HepG2 (cell line): ENCODE measurements at regions not wholly inside any gene's neighbourhood (a gene's known extent, or its start where the extent isn't known, plus 50 kb on each side); places are given as distances from the start of the nearest gene placed in this dataset.

Experiments used
- NKX3-1 ChIP-seq: sonication (generic); formaldehyde crosslinking; IDR thresholded peaks from 2 replicates; pipeline ENCODE4 v1.5.0; 2020; ENCODE audit warnings: missing genetic modification reagents
- PAWR ChIP-seq: sonication (generic); formaldehyde crosslinking; IDR thresholded peaks from 2 replicates; pipeline ENCODE4 v1.4.0; 2020; ENCODE audit warnings: missing genetic modification reagents, mild to moderate bottlenecking, borderline replicate concordance
- SMYD3 ChIP-seq: sonication (generic); formaldehyde crosslinking; IDR thresholded peaks from 2 replicates; pipeline ENCODE4 v1.8.1; 2023; ENCODE audit warnings: mild to moderate bottlenecking, missing genetic modification reagents
- TARDBP ChIP-seq: sonication (generic); formaldehyde crosslinking; IDR thresholded peaks from 2 replicates; pipeline ENCODE4 v1.8.0; 2022; ENCODE audit warnings: mild to moderate bottlenecking, missing genetic modification reagents
- TF ChIP-seq, protein P1 (sequence below): sonication (generic); formaldehyde crosslinking; IDR thresholded peaks from 2 replicates; pipeline ENCODE4 v1.9.0; 2021; ENCODE audit warnings: mild to moderate bottlenecking, missing genetic modification reagents
- TF ChIP-seq, protein P2 (sequence below): sonication (generic); formaldehyde crosslinking; IDR thresholded peaks from 2 replicates; pipeline ENCODE4 v1.4.0; 2020; ENCODE audit warnings: missing genetic modification reagents
- TF ChIP-seq, protein P3 (sequence below): sonication (generic); formaldehyde crosslinking; IDR thresholded peaks from 2 replicates; pipeline ENCODE4 v1.9.0; 2021; ENCODE audit warnings: missing genetic modification reagents, borderline replicate concordance
- TF ChIP-seq, protein P4 (sequence below): sonication (generic); formaldehyde crosslinking; IDR thresholded peaks from 2 replicates; pipeline ENCODE4 v1.4.0; 2020; ENCODE audit warnings: missing genetic modification reagents, borderline replicate concordance
- TF ChIP-seq, protein P5 (sequence below): sonication (generic); formaldehyde crosslinking; IDR thresholded peaks from 2 replicates; pipeline ENCODE4 v1.4.0; 2020; ENCODE audit warnings: mild to moderate bottlenecking, missing genetic modification reagents
- TF ChIP-seq, protein P6 (sequence below): sonication (generic); formaldehyde crosslinking; IDR thresholded peaks from 2 replicates; pipeline ENCODE4 v1.4.0; 2020; ENCODE audit warnings: mild to moderate bottlenecking, missing genetic modification reagents

DNA sequence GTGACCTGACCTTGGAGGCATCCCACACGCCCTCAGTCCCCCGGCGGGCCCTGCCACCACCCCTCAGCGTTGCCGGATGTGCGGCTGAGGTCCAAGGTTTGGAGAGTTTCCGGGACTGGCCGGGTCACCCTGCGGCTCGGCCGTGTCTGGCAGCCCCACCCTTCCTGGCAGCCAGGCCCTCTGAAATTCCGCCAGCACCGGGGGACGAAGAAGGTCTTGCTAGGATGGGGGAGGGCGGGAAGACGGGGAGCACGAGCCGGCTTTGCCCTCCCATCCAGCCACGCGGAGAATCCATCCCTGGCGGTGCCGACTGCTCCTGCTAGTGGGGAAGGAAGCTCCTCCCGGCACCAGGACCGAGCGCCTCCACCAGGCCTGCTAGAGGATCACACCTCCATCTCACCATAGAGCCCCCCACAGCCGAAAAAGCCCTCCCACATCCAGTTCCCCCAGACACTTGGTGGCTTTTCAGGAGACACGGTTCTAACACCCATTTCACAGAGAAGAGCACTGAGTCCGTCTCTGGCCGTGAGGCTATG, 81.5 kb downstream of the CPN2 start (continued):
- TF ChIP-seq, protein P1, sequence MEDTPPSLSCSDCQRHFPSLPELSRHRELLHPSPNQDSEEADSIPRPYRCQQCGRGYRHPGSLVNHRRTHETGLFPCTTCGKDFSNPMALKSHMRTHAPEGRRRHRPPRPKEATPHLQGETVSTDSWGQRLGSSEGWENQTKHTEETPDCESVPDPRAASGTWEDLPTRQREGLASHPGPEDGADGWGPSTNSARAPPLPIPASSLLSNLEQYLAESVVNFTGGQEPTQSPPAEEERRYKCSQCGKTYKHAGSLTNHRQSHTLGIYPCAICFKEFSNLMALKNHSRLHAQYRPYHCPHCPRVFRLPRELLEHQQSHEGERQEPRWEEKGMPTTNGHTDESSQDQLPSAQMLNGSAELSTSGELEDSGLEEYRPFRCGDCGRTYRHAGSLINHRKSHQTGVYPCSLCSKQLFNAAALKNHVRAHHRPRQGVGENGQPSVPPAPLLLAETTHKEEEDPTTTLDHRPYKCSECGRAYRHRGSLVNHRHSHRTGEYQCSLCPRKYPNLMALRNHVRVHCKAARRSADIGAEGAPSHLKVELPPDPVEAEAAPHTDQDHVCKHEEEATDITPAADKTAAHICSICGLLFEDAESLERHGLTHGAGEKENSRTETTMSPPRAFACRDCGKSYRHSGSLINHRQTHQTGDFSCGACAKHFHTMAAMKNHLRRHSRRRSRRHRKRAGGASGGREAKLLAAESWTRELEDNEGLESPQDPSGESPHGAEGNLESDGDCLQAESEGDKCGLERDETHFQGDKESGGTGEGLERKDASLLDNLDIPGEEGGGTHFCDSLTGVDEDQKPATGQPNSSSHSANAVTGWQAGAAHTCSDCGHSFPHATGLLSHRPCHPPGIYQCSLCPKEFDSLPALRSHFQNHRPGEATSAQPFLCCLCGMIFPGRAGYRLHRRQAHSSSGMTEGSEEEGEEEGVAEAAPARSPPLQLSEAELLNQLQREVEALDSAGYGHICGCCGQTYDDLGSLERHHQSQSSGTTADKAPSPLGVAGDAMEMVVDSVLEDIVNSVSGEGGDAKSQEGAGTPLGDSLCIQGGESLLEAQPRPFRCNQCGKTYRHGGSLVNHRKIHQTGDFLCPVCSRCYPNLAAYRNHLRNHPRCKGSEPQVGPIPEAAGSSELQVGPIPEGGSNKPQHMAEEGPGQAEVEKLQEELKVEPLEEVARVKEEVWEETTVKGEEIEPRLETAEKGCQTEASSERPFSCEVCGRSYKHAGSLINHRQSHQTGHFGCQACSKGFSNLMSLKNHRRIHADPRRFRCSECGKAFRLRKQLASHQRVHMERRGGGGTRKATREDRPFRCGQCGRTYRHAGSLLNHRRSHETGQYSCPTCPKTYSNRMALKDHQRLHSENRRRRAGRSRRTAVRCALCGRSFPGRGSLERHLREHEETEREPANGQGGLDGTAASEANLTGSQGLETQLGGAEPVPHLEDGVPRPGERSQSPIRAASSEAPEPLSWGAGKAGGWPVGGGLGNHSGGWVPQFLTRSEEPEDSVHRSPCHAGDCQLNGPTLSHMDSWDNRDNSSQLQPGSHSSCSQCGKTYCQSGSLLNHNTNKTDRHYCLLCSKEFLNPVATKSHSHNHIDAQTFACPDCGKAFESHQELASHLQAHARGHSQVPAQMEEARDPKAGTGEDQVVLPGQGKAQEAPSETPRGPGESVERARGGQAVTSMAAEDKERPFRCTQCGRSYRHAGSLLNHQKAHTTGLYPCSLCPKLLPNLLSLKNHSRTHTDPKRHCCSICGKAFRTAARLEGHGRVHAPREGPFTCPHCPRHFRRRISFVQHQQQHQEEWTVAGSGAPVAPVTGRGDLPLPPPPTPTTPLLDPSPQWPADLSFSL (CRISPR knock-in tag) = no peak
- TF ChIP-seq SMYD3 (CRISPR knock-in tag) = no peak
- no peak for TF ChIP-seq PAWR (CRISPR knock-in tag)
- TF ChIP-seq, protein P2, sequence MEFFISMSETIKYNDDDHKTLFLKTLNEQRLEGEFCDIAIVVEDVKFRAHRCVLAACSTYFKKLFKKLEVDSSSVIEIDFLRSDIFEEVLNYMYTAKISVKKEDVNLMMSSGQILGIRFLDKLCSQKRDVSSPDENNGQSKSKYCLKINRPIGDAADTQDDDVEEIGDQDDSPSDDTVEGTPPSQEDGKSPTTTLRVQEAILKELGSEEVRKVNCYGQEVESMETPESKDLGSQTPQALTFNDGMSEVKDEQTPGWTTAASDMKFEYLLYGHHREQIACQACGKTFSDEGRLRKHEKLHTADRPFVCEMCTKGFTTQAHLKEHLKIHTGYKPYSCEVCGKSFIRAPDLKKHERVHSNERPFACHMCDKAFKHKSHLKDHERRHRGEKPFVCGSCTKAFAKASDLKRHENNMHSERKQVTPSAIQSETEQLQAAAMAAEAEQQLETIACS (CRISPR knock-in tag) = no peak
- TF ChIP-seq, protein P3, sequence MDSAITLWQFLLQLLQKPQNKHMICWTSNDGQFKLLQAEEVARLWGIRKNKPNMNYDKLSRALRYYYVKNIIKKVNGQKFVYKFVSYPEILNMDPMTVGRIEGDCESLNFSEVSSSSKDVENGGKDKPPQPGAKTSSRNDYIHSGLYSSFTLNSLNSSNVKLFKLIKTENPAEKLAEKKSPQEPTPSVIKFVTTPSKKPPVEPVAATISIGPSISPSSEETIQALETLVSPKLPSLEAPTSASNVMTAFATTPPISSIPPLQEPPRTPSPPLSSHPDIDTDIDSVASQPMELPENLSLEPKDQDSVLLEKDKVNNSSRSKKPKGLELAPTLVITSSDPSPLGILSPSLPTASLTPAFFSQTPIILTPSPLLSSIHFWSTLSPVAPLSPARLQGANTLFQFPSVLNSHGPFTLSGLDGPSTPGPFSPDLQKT (CRISPR knock-in tag) = no peak
- TF ChIP-seq, protein P4, sequence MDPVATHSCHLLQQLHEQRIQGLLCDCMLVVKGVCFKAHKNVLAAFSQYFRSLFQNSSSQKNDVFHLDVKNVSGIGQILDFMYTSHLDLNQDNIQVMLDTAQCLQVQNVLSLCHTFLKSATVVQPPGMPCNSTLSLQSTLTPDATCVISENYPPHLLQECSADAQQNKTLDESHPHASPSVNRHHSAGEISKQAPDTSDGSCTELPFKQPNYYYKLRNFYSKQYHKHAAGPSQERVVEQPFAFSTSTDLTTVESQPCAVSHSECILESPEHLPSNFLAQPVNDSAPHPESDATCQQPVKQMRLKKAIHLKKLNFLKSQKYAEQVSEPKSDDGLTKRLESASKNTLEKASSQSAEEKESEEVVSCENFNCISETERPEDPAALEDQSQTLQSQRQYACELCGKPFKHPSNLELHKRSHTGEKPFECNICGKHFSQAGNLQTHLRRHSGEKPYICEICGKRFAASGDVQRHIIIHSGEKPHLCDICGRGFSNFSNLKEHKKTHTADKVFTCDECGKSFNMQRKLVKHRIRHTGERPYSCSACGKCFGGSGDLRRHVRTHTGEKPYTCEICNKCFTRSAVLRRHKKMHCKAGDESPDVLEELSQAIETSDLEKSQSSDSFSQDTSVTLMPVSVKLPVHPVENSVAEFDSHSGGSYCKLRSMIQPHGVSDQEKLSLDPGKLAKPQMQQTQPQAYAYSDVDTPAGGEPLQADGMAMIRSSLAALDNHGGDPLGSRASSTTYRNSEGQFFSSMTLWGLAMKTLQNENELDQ (CRISPR knock-in tag) = no peak
- no peak for TF ChIP-seq TARDBP (CRISPR knock-in tag)
- TF ChIP-seq, protein P5, sequence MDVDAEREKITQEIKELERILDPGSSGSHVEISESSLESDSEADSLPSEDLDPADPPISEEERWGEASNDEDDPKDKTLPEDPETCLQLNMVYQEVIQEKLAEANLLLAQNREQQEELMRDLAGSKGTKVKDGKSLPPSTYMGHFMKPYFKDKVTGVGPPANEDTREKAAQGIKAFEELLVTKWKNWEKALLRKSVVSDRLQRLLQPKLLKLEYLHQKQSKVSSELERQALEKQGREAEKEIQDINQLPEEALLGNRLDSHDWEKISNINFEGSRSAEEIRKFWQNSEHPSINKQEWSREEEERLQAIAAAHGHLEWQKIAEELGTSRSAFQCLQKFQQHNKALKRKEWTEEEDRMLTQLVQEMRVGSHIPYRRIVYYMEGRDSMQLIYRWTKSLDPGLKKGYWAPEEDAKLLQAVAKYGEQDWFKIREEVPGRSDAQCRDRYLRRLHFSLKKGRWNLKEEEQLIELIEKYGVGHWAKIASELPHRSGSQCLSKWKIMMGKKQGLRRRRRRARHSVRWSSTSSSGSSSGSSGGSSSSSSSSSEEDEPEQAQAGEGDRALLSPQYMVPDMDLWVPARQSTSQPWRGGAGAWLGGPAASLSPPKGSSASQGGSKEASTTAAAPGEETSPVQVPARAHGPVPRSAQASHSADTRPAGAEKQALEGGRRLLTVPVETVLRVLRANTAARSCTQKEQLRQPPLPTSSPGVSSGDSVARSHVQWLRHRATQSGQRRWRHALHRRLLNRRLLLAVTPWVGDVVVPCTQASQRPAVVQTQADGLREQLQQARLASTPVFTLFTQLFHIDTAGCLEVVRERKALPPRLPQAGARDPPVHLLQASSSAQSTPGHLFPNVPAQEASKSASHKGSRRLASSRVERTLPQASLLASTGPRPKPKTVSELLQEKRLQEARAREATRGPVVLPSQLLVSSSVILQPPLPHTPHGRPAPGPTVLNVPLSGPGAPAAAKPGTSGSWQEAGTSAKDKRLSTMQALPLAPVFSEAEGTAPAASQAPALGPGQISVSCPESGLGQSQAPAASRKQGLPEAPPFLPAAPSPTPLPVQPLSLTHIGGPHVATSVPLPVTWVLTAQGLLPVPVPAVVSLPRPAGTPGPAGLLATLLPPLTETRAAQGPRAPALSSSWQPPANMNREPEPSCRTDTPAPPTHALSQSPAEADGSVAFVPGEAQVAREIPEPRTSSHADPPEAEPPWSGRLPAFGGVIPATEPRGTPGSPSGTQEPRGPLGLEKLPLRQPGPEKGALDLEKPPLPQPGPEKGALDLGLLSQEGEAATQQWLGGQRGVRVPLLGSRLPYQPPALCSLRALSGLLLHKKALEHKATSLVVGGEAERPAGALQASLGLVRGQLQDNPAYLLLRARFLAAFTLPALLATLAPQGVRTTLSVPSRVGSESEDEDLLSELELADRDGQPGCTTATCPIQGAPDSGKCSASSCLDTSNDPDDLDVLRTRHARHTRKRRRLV (CRISPR knock-in tag) = no peak
- TF ChIP-seq, protein P6, sequence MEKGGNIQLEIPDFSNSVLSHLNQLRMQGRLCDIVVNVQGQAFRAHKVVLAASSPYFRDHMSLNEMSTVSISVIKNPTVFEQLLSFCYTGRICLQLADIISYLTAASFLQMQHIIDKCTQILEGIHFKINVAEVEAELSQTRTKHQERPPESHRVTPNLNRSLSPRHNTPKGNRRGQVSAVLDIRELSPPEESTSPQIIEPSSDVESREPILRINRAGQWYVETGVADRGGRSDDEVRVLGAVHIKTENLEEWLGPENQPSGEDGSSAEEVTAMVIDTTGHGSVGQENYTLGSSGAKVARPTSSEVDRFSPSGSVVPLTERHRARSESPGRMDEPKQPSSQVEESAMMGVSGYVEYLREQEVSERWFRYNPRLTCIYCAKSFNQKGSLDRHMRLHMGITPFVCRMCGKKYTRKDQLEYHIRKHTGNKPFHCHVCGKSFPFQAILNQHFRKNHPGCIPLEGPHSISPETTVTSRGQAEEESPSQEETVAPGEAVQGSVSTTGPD (CRISPR knock-in tag) = no peak
- no peak for TF ChIP-seq NKX3-1 (CRISPR knock-in tag)
